ENCODE measurements at regions not wholly inside any gene's neighbourhood (a gene's known extent, or its start where the extent isn't known, plus 50 kb on each side); places are given as distances from the start of the nearest gene placed in this dataset.

DNA sequence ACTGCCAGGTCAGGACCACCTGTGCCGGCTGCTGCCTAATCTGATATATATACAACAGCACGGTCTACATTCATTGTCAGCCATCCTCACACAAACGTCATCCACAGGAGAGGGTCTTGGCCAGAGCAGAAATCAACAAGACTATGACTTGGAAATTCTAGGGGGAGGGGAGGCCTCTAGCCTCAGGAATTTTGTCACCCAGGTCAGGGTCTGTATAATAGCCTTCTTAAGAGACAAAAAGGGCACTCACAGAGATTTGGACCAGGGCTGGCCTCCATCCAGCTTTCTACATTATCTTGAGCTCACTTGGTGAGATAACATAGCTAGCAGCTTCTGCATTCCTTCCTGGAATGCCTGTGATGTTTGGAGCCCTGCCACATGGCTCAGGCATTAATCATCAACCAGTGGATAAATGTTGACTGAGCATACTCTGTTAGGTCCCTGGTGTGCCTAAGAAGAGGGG lies 50.4 kb upstream of the CTIF start (continued):
- TF ChIP-seq NKX3-1 (CRISPR knock-in tag; IDR thresholded peaks at IDR 0.05), result peak; percentile 65; the same call in 1 of the 2 replicates
- TF ChIP-seq ARID5B (CRISPR knock-in tag; IDR thresholded peaks at IDR 0.05), result peak; percentile 99
- TF ChIP-seq PHF8 (CRISPR knock-in tag; IDR thresholded peaks at IDR 0.05), result no peak
- no peak for TF ChIP-seq ZNF367 (CRISPR knock-in tag; IDR thresholded peaks at IDR 0.05; ENCODE audit: borderline replicate concordance)
- TF ChIP-seq ZNF10 (CRISPR knock-in tag; IDR thresholded peaks at IDR 0.05; ENCODE audit: borderline replicate concordance, low read depth), result no peak
- TF ChIP-seq ZNF616 (CRISPR knock-in tag; IDR thresholded peaks at IDR 0.05; ENCODE audit: low read depth), result no peak
- no peak for TF ChIP-seq CENPX (CRISPR knock-in tag; IDR thresholded peaks at IDR 0.05)
- TF ChIP-seq JUNB (CRISPR knock-in tag; IDR thresholded peaks at IDR 0.05; ENCODE audit: borderline replicate concordance), result peak; percentile 80; the same call in 1 of the 2 replicates
- no peak for TF ChIP-seq ZNF333 (CRISPR knock-in tag; IDR thresholded peaks at IDR 0.05; ENCODE audit: borderline replicate concordance)
- TF ChIP-seq ZNF761 (CRISPR knock-in tag; conservative IDR thresholded peaks at IDR 0.05), result no peak
- TF ChIP-seq IRF1 (CRISPR knock-in tag; IDR thresholded peaks at IDR 0.05; ENCODE audit: low read depth), result no peak
- TF ChIP-seq SIX1 (CRISPR knock-in tag; IDR thresholded peaks at IDR 0.05; ENCODE audit: borderline replicate concordance), result peak; percentile 33; the same call in 1 of the 2 replicates
- TF ChIP-seq MED1 (CRISPR knock-in tag; IDR thresholded peaks at IDR 0.05), result peak; percentile 84
- TF ChIP-seq ZFP1 (CRISPR knock-in tag; IDR thresholded peaks at IDR 0.05), result peak; percentile 58; the same call in 1 of the 2 replicates
- TF ChIP-seq SMC3 (IDR thresholded peaks at IDR 0.05; ENCODE audit: low read length), result no peak
- TF ChIP-seq ZKSCAN5 (CRISPR knock-in tag; IDR thresholded peaks at IDR 0.05), result no peak
- no peak for TF ChIP-seq ZNF510 (CRISPR knock-in tag; IDR thresholded peaks at IDR 0.05; ENCODE audit: low read depth)
- TF ChIP-seq ZBTB42 (CRISPR knock-in tag; IDR thresholded peaks at IDR 0.05), result no peak
- TF ChIP-seq ZNF256 (CRISPR knock-in tag; conservative IDR thresholded peaks at IDR 0.05), result no peak; the same call in 1 of the 2 replicates
- no peak for TF ChIP-seq ATF6 (CRISPR knock-in tag; conservative IDR thresholded peaks at IDR 0.05)
- TF ChIP-seq TBL1XR1 (IDR thresholded peaks at IDR 0.05; ENCODE audit: borderline replicate concordance, low read length, partially characterized antibody), result no peak
- TF ChIP-seq, protein P1, sequence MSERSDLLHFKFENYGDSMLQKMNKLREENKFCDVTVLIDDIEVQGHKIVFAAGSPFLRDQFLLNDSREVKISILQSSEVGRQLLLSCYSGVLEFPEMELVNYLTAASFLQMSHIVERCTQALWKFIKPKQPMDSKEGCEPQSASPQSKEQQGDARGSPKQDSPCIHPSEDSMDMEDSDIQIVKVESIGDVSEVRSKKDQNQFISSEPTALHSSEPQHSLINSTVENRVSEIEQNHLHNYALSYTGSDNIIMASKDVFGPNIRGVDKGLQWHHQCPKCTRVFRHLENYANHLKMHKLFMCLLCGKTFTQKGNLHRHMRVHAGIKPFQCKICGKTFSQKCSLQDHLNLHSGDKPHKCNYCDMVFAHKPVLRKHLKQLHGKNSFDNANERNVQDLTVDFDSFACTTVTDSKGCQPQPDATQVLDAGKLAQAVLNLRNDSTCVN (CRISPR knock-in tag; IDR thresholded peaks at IDR 0.05; ENCODE audit: borderline replicate concordance), result no peak
- no peak for TF ChIP-seq ZNF777 (CRISPR knock-in tag; IDR thresholded peaks at IDR 0.05)
- TF ChIP-seq ZNF326 (CRISPR knock-in tag; IDR thresholded peaks at IDR 0.05; ENCODE audit: borderline replicate concordance), result no peak

Measured in HepG2 (cell line).